ENCODE measurements at regions not wholly inside any gene's neighbourhood (a gene's known extent, or its start where the extent isn't known, plus 50 kb on each side); places are given as distances from the start of the nearest gene placed in this dataset.

DNA sequence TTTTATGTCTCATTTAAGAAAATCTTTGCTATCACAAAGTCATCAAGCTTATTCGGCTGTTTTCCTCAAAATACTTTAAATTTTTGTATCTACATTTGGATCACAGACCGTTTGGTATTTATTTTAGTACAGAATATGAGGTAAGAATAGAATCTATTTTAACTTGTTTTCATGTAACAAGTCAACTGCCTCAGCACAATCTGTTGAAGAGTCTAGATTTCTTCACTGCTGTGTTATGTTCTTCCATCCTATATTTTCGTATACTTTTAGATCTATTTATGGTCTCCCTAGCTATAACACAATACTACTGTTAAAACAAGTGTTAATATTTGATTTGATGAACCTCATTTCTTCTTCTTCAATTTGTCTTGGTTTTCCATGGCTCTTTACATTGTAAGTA is 61.6 kb upstream of the SGCG start:
- Histone ChIP-seq H2AFZ (replicated peaks; ENCODE audit: low read length, poor library complexity) (no peak overlapping the region), H3K4me3 (ENCODE audit: insufficient read depth, low read depth, low read length) (no peak overlapping the region), H2BK20ac (ENCODE audit: low read depth, low read length) (no peak overlapping the region), H4K20me1 (ENCODE audit: insufficient read depth, low read length) (no peaks in the 10 kb centered on the region), H3K27ac (ENCODE audit: insufficient read depth, low read length) (no peak overlapping the region), H3K56ac (ENCODE audit: extremely low read depth, insufficient read depth, low read length) (no peak overlapping the region), H2AK9ac (replicated peaks; ENCODE audit: low read depth, low read length, poor library complexity) (no peak overlapping the region), H3K36me3 (ENCODE audit: control insufficient read depth, insufficient read depth, low read length) (no peaks in the 10 kb centered on the region), H4K5ac (ENCODE audit: low read depth, low read length) (no peak overlapping the region), H4K91ac (ENCODE audit: insufficient read depth, low read depth, low read length) (no peak overlapping the region), H2BK120ac (ENCODE audit: low read depth, low read length) (no peak overlapping the region), H3K4ac (ENCODE audit: low read depth, low read length) (no peak overlapping the region), H3K9me3 (ENCODE audit: control insufficient read depth, insufficient read depth, low read length) (no peaks in the 10 kb centered on the region), H3K4me1 (ENCODE audit: control insufficient read depth, insufficient read depth, low read length) (no peaks in the 10 kb centered on the region), H2BK15ac (ENCODE audit: low read depth, low read length) (no peak overlapping the region), H3K23ac (ENCODE audit: low read depth, low read length) (no peak overlapping the region), H3K27me3 (ENCODE audit: control insufficient read depth, insufficient read depth, low read length) (no peaks in the 10 kb centered on the region), H3K4me2 (ENCODE audit: low read depth, low read length) (no peak overlapping the region), H3K18ac (ENCODE audit: low read depth, low read length) (no peak overlapping the region), H3K79me1 (ENCODE audit: low read depth in 1 of 2, low read length in 2 of 2) (no peaks in the 10 kb centered on the region), H3K9me1 (ENCODE audit: insufficient read depth, low read length) (no peaks in the 10 kb centered on the region), H3K14ac (replicated peaks; ENCODE audit: low read depth, low read length) (no peak overlapping the region), H4K8ac (ENCODE audit: low read depth in 2 of 2, low read length in 2 of 2) (no peak overlapping the region), H3K9ac (ENCODE audit: low read depth, low read length) (no peak overlapping the region), H2AK5ac (ENCODE audit: low read depth, low read length) (no peak overlapping the region), H2BK5ac (ENCODE audit: low read depth, low read length, poor library complexity, severe bottlenecking) (no peak overlapping the region)
- ChIA-PET POLR2A (ENCODE audit: unreplicated experiment) (no interaction called here), CTCF (no interaction called here)
- in situ Hi-C loops (cut with MboI; ENCODE audit: low sequenced_read_pairs) (no loop called here), intact Hi-C loops (cut with micrococcal nuclease) (no loop called here), dilution Hi-C loops (cut with HindIII; ENCODE audit: low sequenced_read_pairs, unreplicated experiment) (no loop called here)
- BruUV-seq (replicated peaks), result no TSS peak
- TF ChIP-seq POLR2A (IDR thresholded peaks at IDR 0.05; ENCODE audit: low read depth, low read length) (no peak), USF2 (IDR thresholded peaks at IDR 0.05; ENCODE audit: low read depth, low read length) (no peak), CHD1 (IDR thresholded peaks at IDR 0.05; ENCODE audit: low read depth, low read length) (no peak), ELK1 (IDR thresholded peaks at IDR 0.05; ENCODE audit: borderline replicate concordance, low read depth, low read length) (no peak), SMC3 (IDR thresholded peaks at IDR 0.05; ENCODE audit: low read depth, low read length) (no peak), MXI1 (IDR thresholded peaks at IDR 0.05; ENCODE audit: borderline replicate concordance, low read depth, low read length) (no peak), FOS (IDR thresholded peaks at IDR 0.05; ENCODE audit: low read depth, low read length) (no peak), RFX5 (IDR thresholded peaks at IDR 0.05; ENCODE audit: low read depth, low read length) (no peak), RCOR1 (IDR thresholded peaks at IDR 0.05; ENCODE audit: insufficient replicate concordance, low read length) (no peak), CEBPB (IDR thresholded peaks at IDR 0.05; ENCODE audit: low read depth, low read length) (no peak), BHLHE40 (IDR thresholded peaks at IDR 0.05; ENCODE audit: low read depth, low read length) (no peak), MAZ (IDR thresholded peaks at IDR 0.05; ENCODE audit: borderline replicate concordance, low read depth, low read length) (no peak), RAD21 (IDR thresholded peaks at IDR 0.05; ENCODE audit: low read length) (no peak), MAFK (IDR thresholded peaks at IDR 0.05; ENCODE audit: low read depth, low read length) (no peak), NFE2L2 (IDR thresholded peaks at IDR 0.05; ENCODE audit: low read depth, low read length) (no peak)
- TF ChIP-seq, protein P1, sequence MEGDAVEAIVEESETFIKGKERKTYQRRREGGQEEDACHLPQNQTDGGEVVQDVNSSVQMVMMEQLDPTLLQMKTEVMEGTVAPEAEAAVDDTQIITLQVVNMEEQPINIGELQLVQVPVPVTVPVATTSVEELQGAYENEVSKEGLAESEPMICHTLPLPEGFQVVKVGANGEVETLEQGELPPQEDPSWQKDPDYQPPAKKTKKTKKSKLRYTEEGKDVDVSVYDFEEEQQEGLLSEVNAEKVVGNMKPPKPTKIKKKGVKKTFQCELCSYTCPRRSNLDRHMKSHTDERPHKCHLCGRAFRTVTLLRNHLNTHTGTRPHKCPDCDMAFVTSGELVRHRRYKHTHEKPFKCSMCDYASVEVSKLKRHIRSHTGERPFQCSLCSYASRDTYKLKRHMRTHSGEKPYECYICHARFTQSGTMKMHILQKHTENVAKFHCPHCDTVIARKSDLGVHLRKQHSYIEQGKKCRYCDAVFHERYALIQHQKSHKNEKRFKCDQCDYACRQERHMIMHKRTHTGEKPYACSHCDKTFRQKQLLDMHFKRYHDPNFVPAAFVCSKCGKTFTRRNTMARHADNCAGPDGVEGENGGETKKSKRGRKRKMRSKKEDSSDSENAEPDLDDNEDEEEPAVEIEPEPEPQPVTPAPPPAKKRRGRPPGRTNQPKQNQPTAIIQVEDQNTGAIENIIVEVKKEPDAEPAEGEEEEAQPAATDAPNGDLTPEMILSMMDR (conservative IDR thresholded peaks at IDR 0.05; ENCODE audit: low read depth, low read length), result no peak
- WGBS, 2 experiments (ENCODE audit: extremely low coverage in 2 of 2, insufficient read length in 1 of 2), result no CpG with 5 or more reads among the region's 3 CpGs
- DNase-seq (no peak), ATAC-seq (ENCODE audit: low read depth) (no peak)
